KMS-11 (cell line): ENCODE measurements at regions not wholly inside any gene's neighbourhood (a gene's known extent, or its start where the extent isn't known, plus 50 kb on each side); places are given as distances from the start of the nearest gene placed in this dataset.

Experiments used
- H2AFZ ChIP-seq: fragments of 200-600 bp; sonication (generic); 2 replicates; pipeline ENCODE4 v1.6.1; 2016; ENCODE audit warnings: antibody characterized with exemption, mixed run types, low read depth
- H3K27ac ChIP-seq: fragments of 200-600 bp; sonication (generic); 2 replicates; pipeline ENCODE4 v1.6.1; 2016; ENCODE audit warnings: mild to moderate bottlenecking, mixed run types
- H3K27me3 ChIP-seq: fragments of 200-600 bp; sonication (generic); 2 replicates; pipeline ENCODE4 v1.6.1; 2017; ENCODE audit warnings: mild to moderate bottlenecking, low read depth, mixed run types, moderate library complexity; ENCODE audit not compliant: insufficient read depth
- H3K36me3 ChIP-seq: fragments of 200-600 bp; sonication (generic); 2 replicates; pipeline ENCODE4 v1.6.1; 2017; ENCODE audit warnings: mild to moderate bottlenecking, mixed run types; ENCODE audit not compliant: insufficient read depth
- H3K4me1 ChIP-seq: fragments of 200-600 bp; sonication (generic); 2 replicates; pipeline ENCODE4 v1.6.1; 2016; ENCODE audit warnings: mild to moderate bottlenecking, low read depth, mixed run types; ENCODE audit not compliant: poor library complexity, severe bottlenecking
- H3K4me2 ChIP-seq: fragments of 200-600 bp; sonication (generic); 2 replicates; pipeline ENCODE4 v1.7.0; 2016; ENCODE audit warnings: mild to moderate bottlenecking, mixed run types
- H3K4me3 ChIP-seq: fragments of 200-600 bp; sonication (generic); IDR thresholded peaks from 2 replicates; pipeline ENCODE4 v1.6.1; 2017; ENCODE audit warnings: low read depth, low read length, mixed read lengths; ENCODE audit not compliant: insufficient read depth
- H3K79me2 ChIP-seq: fragments of 200-600 bp; sonication (generic); 2 replicates; pipeline ENCODE4 v1.6.1; 2016; ENCODE audit warnings: low read depth, mixed run types; ENCODE audit not compliant: insufficient read depth
- H3K9ac ChIP-seq: fragments of 200-600 bp; sonication (generic); 2 replicates; pipeline ENCODE4 v1.6.1; 2016; ENCODE audit warnings: mild to moderate bottlenecking, mixed run types
- H4K20me1 ChIP-seq: fragments of 200-600 bp; sonication (generic); 2 replicates; pipeline ENCODE4 v1.6.1; 2016; ENCODE audit warnings: mild to moderate bottlenecking, mixed run types; ENCODE audit not compliant: insufficient read depth
- CTCF ChIP-seq: fragments of 200-600 bp; sonication (generic); conservative IDR thresholded peaks from 2 replicates; pipeline ENCODE4 v1.6.1; 2017; ENCODE audit warnings: low read depth, mild to moderate bottlenecking, antibody characterized with exemption, low read length, moderate library complexity, mixed read lengths

GRCh38 chr18:76581261-76581660, 86.2 kb upstream of the ZNF516 start:
- H3K27me3 ChIP-seq, result no peaks in the 10 kb centered on the region
- H3K4me1 ChIP-seq, result no peaks in the 10 kb centered on the region
- H3K79me2 ChIP-seq, result no peaks in the 10 kb centered on the region
- no peak overlapping the region for H3K4me2 ChIP-seq
- no peak overlapping the region for H3K27ac ChIP-seq
- no peak overlapping the region for H3K9ac ChIP-seq
- H3K4me3 ChIP-seq, result no peak overlapping the region
- no peaks in the 10 kb centered on the region for H4K20me1 ChIP-seq
- H2AFZ ChIP-seq, result no peak overlapping the region
- no peak for TF ChIP-seq CTCF
- no peaks in the 10 kb centered on the region for H3K36me3 ChIP-seq

- Histone ChIP-seq H4K20me1 (no peaks in the 10 kb centered on the region), H3K27me3 (no peaks in the 10 kb centered on the region), H3K9ac (no peak overlapping the region), H2AFZ (no peak overlapping the region), H3K79me2 (no peaks in the 10 kb centered on the region), H3K36me3 (no peaks in the 10 kb centered on the region), H3K4me3 (no peak overlapping the region), H3K4me2 (no peak overlapping the region), H3K4me1 (no peaks in the 10 kb centered on the region), H3K27ac (no peak overlapping the region)
- TF ChIP-seq CTCF, result no peak
These were observed 85.4 kb upstream of the ZNF516 start for GRCh38 chr18:76580288-76580962.

GRCh38 chr18:76579301-76579695, 84.3 kb upstream of the ZNF516 start:
- Histone ChIP-seq H3K27me3 (no peaks in the 10 kb centered on the region), H3K27ac (no peak overlapping the region), H3K4me1 (no peaks in the 10 kb centered on the region), H3K9ac (no peak overlapping the region), H4K20me1 (no peaks in the 10 kb centered on the region), H3K4me2 (no peak overlapping the region), H3K79me2 (no peaks in the 10 kb centered on the region), H2AFZ (no peak overlapping the region), H3K36me3 (no peaks in the 10 kb centered on the region), H3K4me3 (no peak overlapping the region)
- TF ChIP-seq CTCF, result no peak

- H3K4me3 ChIP-seq, result no peak overlapping the region
- no peaks in the 10 kb centered on the region for H3K79me2 ChIP-seq
- no peak overlapping the region for H3K27ac ChIP-seq
- no peak overlapping the region for H3K9ac ChIP-seq
- H2AFZ ChIP-seq, result no peak overlapping the region
- H3K36me3 ChIP-seq, result no peaks in the 10 kb centered on the region
- H3K27me3 ChIP-seq, result no peaks in the 10 kb centered on the region
- no peak for TF ChIP-seq CTCF
- H3K4me2 ChIP-seq, result no peak overlapping the region
- no peaks in the 10 kb centered on the region for H3K4me1 ChIP-seq
- H4K20me1 ChIP-seq, result no peaks in the 10 kb centered on the region
These were observed 83.7 kb upstream of the ZNF516 start for GRCh38 chr18:76578571-76579300.
